Mesenchymal stem cell (in vitro differentiated cells and primary cell): ENCODE measurements at regions not wholly inside any gene's neighbourhood (a gene's known extent, or its start where the extent isn't known, plus 50 kb on each side); places are given as distances from the start of the nearest gene placed in this dataset.
A peak's percentile ranks its signal among the peaks of the same experiment; 100 is the strongest.

ENCODE experiments used
- DNase-seq: peaks from one replicate; pipeline ENCODE4 v3.0.0-alpha.2; 2013
- H2AFZ ChIP-seq: one replicate; pipeline ENCODE4 v1.6.1; 2013; ENCODE audit warnings: low read depth, mild to moderate bottlenecking, control low read depth, inconsistent platforms, low read length, moderate library complexity
- H2AK5ac ChIP-seq: 2 replicates; pipeline ENCODE4 v1.6.1; 2013; ENCODE audit warnings: low read length, moderate library complexity, mild to moderate bottlenecking, inconsistent platforms; ENCODE audit not compliant: severe bottlenecking
- H2BK120ac ChIP-seq: one replicate; pipeline ENCODE4 v1.6.1; 2013; ENCODE audit warnings: low read depth, mild to moderate bottlenecking, inconsistent platforms, low read length, moderate library complexity
- H2BK12ac ChIP-seq, 2 experiments: one replicate each; pipeline ENCODE4 v1.6.1; 2013; ENCODE audit warnings: inconsistent platforms in 2 of 2, low read length in 2 of 2, mild to moderate bottlenecking in 2 of 2, moderate library complexity in 2 of 2, control low read depth in 1 of 2
- H2BK15ac ChIP-seq: one replicate; pipeline ENCODE4 v1.6.1; 2013; ENCODE audit warnings: mild to moderate bottlenecking, low read depth, inconsistent platforms; ENCODE audit not compliant: poor library complexity, severe bottlenecking
- H2BK5ac ChIP-seq: 2 replicates; pipeline ENCODE4 v1.6.1; 2013; ENCODE audit warnings: low read depth, mild to moderate bottlenecking, low read length, control low read depth, inconsistent platforms; ENCODE audit not compliant: poor library complexity, severe bottlenecking
- H3K14ac ChIP-seq, 2 experiments: one replicate each; pipeline ENCODE4 v1.6.1; 2013; ENCODE audit warnings: inconsistent platforms in 2 of 2, low read length in 2 of 2, control low read depth in 1 of 2, mild to moderate bottlenecking in 1 of 2, moderate library complexity in 1 of 2
- H3K18ac ChIP-seq, 2 experiments: one replicate each; pipeline ENCODE4 v1.6.1; 2013; ENCODE audit warnings: inconsistent platforms in 2 of 2, low read length in 2 of 2, control low read depth in 1 of 2, low read depth in 1 of 2, mild to moderate bottlenecking in 1 of 2
- H3K23ac ChIP-seq, 2 experiments: one replicate each; pipeline ENCODE4 v1.6.1; 2013; ENCODE audit warnings: inconsistent platforms in 2 of 2, low read length in 2 of 2, mild to moderate bottlenecking in 2 of 2, moderate library complexity in 2 of 2, control low read depth in 1 of 2
- H3K27ac ChIP-seq: 2 replicates; pipeline ENCODE4 v1.5.1; 2013; ENCODE audit warnings: mild to moderate bottlenecking, moderate library complexity, low read length, control low read depth, inconsistent platforms; ENCODE audit not compliant: poor library complexity, severe bottlenecking
- H3K27me3 ChIP-seq, 2 experiments: 2 replicates each; pipeline versions ENCODE4 v1.6.1 to v1.7.0; 2013; ENCODE audit warnings: low read length in 2 of 2, mild to moderate bottlenecking in 2 of 2, moderate library complexity in 2 of 2, control low read depth in 1 of 2, inconsistent platforms in 1 of 2; ENCODE audit not compliant: control insufficient read depth in 1 of 2, insufficient read depth in 1 of 2
- H3K36me3 ChIP-seq, 2 experiments: 2 replicates each; pipeline versions ENCODE4 v1.6.1 to v1.7.0; 2013; ENCODE audit warnings: low read length in 2 of 2, control low read depth in 1 of 2, inconsistent platforms in 1 of 2, low read depth in 1 of 2, mild to moderate bottlenecking in 1 of 2; ENCODE audit not compliant: insufficient read depth in 2 of 2, control insufficient read depth in 1 of 2
- H3K4ac ChIP-seq, 2 experiments: one replicate each; pipeline ENCODE4 v1.6.1; 2013; ENCODE audit warnings: inconsistent platforms in 2 of 2, low read length in 2 of 2, mild to moderate bottlenecking in 2 of 2, moderate library complexity in 2 of 2, control low read depth in 1 of 2, low read depth in 1 of 2
- H3K4me1 ChIP-seq: 2 replicates; pipeline ENCODE4 v1.6.1; 2013; ENCODE audit warnings: low read depth, low read length, control low read depth; ENCODE audit not compliant: control insufficient read depth, insufficient read depth
- H3K4me2 ChIP-seq: 2 replicates; pipeline ENCODE4 v1.6.1; 2013; ENCODE audit warnings: low read length, mild to moderate bottlenecking, inconsistent platforms; ENCODE audit not compliant: poor library complexity, severe bottlenecking
- H3K4me3 ChIP-seq, 2 experiments: 2 replicates each; pipeline versions ENCODE4 v1.5.1 to v1.7.0; 2013; ENCODE audit warnings: low read length in 2 of 2, mild to moderate bottlenecking in 2 of 2, control low read depth in 1 of 2, low read depth in 1 of 2; ENCODE audit not compliant: insufficient read depth in 1 of 2
- H3K79me1 ChIP-seq: replicated peaks from 2 replicates; pipeline ENCODE4 v1.6.1; 2013; ENCODE audit warnings: mild to moderate bottlenecking, control low read depth, low read length, inconsistent platforms; ENCODE audit not compliant: poor library complexity, severe bottlenecking
- H3K9ac ChIP-seq: 2 replicates; pipeline ENCODE4 v1.7.0; 2013; ENCODE audit warnings: mild to moderate bottlenecking, low read length, moderate library complexity
- H3K9me3 ChIP-seq: 2 replicates; pipeline ENCODE4 v1.7.0; 2013; ENCODE audit warnings: mild to moderate bottlenecking, low read length; ENCODE audit not compliant: control insufficient read depth
- H4K8ac ChIP-seq: one replicate; pipeline ENCODE4 v1.6.1; 2013; ENCODE audit warnings: inconsistent platforms, mild to moderate bottlenecking, low read length, moderate library complexity
- H4K91ac ChIP-seq: one replicate; pipeline ENCODE4 v1.6.1; 2013; ENCODE audit warnings: mild to moderate bottlenecking, low read length, inconsistent platforms
- WGBS: methylation state at CpG from one replicate; pipeline ENCODE4 v1.1.7; 2013; ENCODE audit warnings: mixed read lengths; 5-methylcytosine and 5-hydroxymethylcytosine counted together

GRCh38 chr19:30696514-30696913, 324.3 kb downstream of the ZNF536 start:
- no peak overlapping the region for H3K14ac ChIP-seq
- H2AFZ ChIP-seq = no peak overlapping the region
- H3K4me3 ChIP-seq = no peak overlapping the region
- no peak overlapping the region for H2BK5ac ChIP-seq
- DNase-seq = no peak
- no peak overlapping the region for H3K23ac ChIP-seq
- H4K91ac ChIP-seq = no peak overlapping the region
- no peak overlapping the region for H3K9ac ChIP-seq
- H2BK15ac ChIP-seq = no peak overlapping the region
- no peak overlapping the region for H3K4ac ChIP-seq
- H3K27ac ChIP-seq = no peak overlapping the region
- WGBS = 63% methylated on average over 6 of the region's 6 CpGs
- H2AK5ac ChIP-seq = no peak overlapping the region
- H3K79me1 ChIP-seq = no peaks in the 10 kb centered on the region
- no peak overlapping the region for H3K4me2 ChIP-seq
- no peak overlapping the region for H2BK12ac ChIP-seq
- H3K4me1 ChIP-seq = no peaks in the 10 kb centered on the region
- no peak overlapping the region for H4K8ac ChIP-seq
- H3K27me3 ChIP-seq = peaks cover 3 to 18% of the 10 kb centered on the region in 2 experiments
- no peaks in the 10 kb centered on the region for H3K36me3 ChIP-seq
- H2BK120ac ChIP-seq = no peak overlapping the region
- H3K9me3 ChIP-seq = no peaks in the 10 kb centered on the region
- no peak overlapping the region for H3K18ac ChIP-seq

DNA sequence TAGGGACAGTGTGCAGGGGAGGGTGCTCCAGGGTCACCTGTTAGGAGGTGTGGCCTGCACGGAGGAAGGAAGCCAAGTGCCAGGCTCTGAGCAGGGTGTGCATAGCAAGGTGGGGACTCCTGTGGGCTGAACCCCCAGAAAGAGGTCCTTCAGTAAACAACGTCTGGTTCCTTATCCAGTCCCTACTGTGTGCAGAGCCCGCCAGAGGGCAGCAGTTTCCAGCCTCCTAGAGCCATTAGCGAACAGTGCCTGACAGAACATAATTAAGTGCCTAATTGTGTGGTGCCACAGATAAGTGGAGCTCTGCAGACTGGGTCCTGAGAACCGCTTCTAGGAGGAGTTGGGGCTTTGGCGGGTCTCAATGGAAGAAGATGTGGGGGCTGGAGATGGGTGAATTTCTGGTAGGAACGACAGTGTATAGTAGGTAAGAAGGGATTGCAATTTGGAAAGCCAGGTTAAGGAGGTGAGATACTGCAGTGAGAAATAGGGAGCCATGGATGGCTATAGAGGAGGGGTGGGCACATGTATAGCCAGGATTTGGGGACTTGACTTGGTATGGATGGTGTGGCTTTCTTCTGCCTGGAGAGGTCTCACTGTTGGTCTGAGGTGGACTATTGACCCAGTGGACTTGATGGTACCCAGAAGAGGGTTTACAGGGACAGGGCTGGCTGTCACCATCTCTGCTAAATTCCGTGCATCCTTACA, 323.1 kb downstream of the ZNF536 start:
- H4K91ac ChIP-seq = no peak overlapping the region
- no peak overlapping the region for H2BK12ac ChIP-seq
- no peaks in the 10 kb centered on the region for H3K9me3 ChIP-seq
- no peak overlapping the region for H3K4me3 ChIP-seq
- H2BK15ac ChIP-seq = no peak overlapping the region
- no peak overlapping the region for H3K14ac ChIP-seq
- 51% methylated on average over 7 of the region's 8 CpGs for WGBS
- H2AK5ac ChIP-seq = no peak overlapping the region
- no peak overlapping the region for H4K8ac ChIP-seq
- no peak overlapping the region for H3K4ac ChIP-seq
- H3K18ac ChIP-seq = no peak overlapping the region
- H3K23ac ChIP-seq = no peak overlapping the region
- no peak overlapping the region for H2BK5ac ChIP-seq
- no peak overlapping the region for H3K9ac ChIP-seq
- no peaks in the 10 kb centered on the region for H3K36me3 ChIP-seq
- peaks cover 11 to 30% of the 10 kb centered on the region in 2 experiments for H3K27me3 ChIP-seq
- no peak overlapping the region for H3K27ac ChIP-seq
- no peaks in the 10 kb centered on the region for H3K79me1 ChIP-seq
- no peak for DNase-seq
- H3K4me1 ChIP-seq = no peaks in the 10 kb centered on the region
- no peak overlapping the region for H2AFZ ChIP-seq
- H3K4me2 ChIP-seq = no peak overlapping the region
- no peak overlapping the region for H2BK120ac ChIP-seq

GRCh38 chr19:30694156-30694755, 322.1 kb downstream of the ZNF536 start:
- Histone ChIP-seq H3K18ac (no peak overlapping the region), H3K4me2 (no peak overlapping the region), H3K4ac (no peak overlapping the region), H2BK120ac (no peak overlapping the region), H2BK12ac (no peak overlapping the region), H2BK15ac (no peak overlapping the region), H3K9ac (no peak overlapping the region), H3K27me3 (peaks cover 14 to 35% of the 10 kb centered on the region in 2 experiments), H3K9me3 (no peaks in the 10 kb centered on the region), H3K36me3 (no peaks in the 10 kb centered on the region), H2AFZ (no peak overlapping the region), H4K91ac (no peak overlapping the region), H2BK5ac (no peak overlapping the region), H3K4me1 (no peaks in the 10 kb centered on the region), H3K14ac (no peak overlapping the region), H2AK5ac (no peak overlapping the region), H3K4me3 (no peak overlapping the region), H4K8ac (no peak overlapping the region), H3K27ac (no peak overlapping the region), H3K79me1 (no peaks in the 10 kb centered on the region), H3K23ac (no peak overlapping the region)
- 84% methylated on average over 4 of the region's 4 CpGs for WGBS
- no peak for DNase-seq

GRCh38 chr19:30692879-30693503, 320.8 kb downstream of the ZNF536 start:
- no peak overlapping the region for H3K18ac ChIP-seq
- WGBS = 77% methylated on average over 8 of the region's 12 CpGs
- no peak overlapping the region for H3K23ac ChIP-seq
- peak overlapping the region in 1 of 2 experiments; percentile 75 for H3K4me3 ChIP-seq
- H4K91ac ChIP-seq = no peak overlapping the region
- no peak overlapping the region for H2AFZ ChIP-seq
- no peak overlapping the region for H2BK15ac ChIP-seq
- no peak overlapping the region for H3K27ac ChIP-seq
- no peak overlapping the region for H3K14ac ChIP-seq
- no peaks in the 10 kb centered on the region for H3K4me1 ChIP-seq
- no peak overlapping the region for H2BK120ac ChIP-seq
- H2BK5ac ChIP-seq = no peak overlapping the region
- no peaks in the 10 kb centered on the region for H3K79me1 ChIP-seq
- H3K4ac ChIP-seq = no peak overlapping the region
- H3K36me3 ChIP-seq = no peaks in the 10 kb centered on the region
- no peak overlapping the region for H4K8ac ChIP-seq
- no peak for DNase-seq
- peak overlapping the region; percentile 86 for H3K9ac ChIP-seq
- no peak overlapping the region for H2BK12ac ChIP-seq
- H3K4me2 ChIP-seq = no peak overlapping the region
- H2AK5ac ChIP-seq = no peak overlapping the region
- H3K27me3 ChIP-seq = peaks cover 18 to 42% of the 10 kb centered on the region in 2 experiments
- H3K9me3 ChIP-seq = no peaks in the 10 kb centered on the region
